MM.1S (cell line): ENCODE measurements at regions not wholly inside any gene's neighbourhood (a gene's known extent, or its start where the extent isn't known, plus 50 kb on each side); places are given as distances from the start of the nearest gene placed in this dataset.

Experiments
- DNase-seq: peaks from one replicate; pipeline ENCODE4 v3.0.0-alpha.2; 2015
- H2AFZ ChIP-seq: fragments of 300-600 bp; sonication (generic); 2 replicates; pipeline ENCODE4 v1.6.0; 2016; ENCODE audit warnings: antibody characterized with exemption, low read length
- H3F3A ChIP-seq: fragments of 300-600 bp; sonication (generic); 2 replicates; pipeline ENCODE4 v1.6.1; 2016; ENCODE audit warnings: mild to moderate bottlenecking, antibody characterized with exemption, low read length, moderate library complexity, mixed read lengths; ENCODE audit not compliant: insufficient read depth
- H3K27ac ChIP-seq: fragments of 300-600 bp; sonication (generic); 2 replicates; pipeline ENCODE4 v1.5.1; 2016; ENCODE audit warnings: mild to moderate bottlenecking, low read length
- H3K27me3 ChIP-seq: fragments of 300-600 bp; sonication (generic); replicated peaks from 2 replicates; pipeline ENCODE4 v1.6.0; 2016; ENCODE audit warnings: low read length; ENCODE audit not compliant: insufficient read depth
- H3K36me3 ChIP-seq: fragments of 300-600 bp; sonication (generic); replicated peaks from 2 replicates; pipeline ENCODE4 v1.6.1; 2016; ENCODE audit warnings: mild to moderate bottlenecking, low read length, mixed read lengths; ENCODE audit not compliant: insufficient read depth
- H3K4me1 ChIP-seq: fragments of 300-600 bp; sonication (generic); 2 replicates; pipeline ENCODE4 v1.6.1; 2016; ENCODE audit warnings: low read length, mixed read lengths
- H3K4me2 ChIP-seq: fragments of 300-600 bp; sonication (generic); 2 replicates; pipeline ENCODE4 v1.6.0; 2016; ENCODE audit warnings: low read depth, low read length
- H3K4me3 ChIP-seq: fragments of 300-600 bp; sonication (generic); 2 replicates; pipeline ENCODE4 v1.5.1; 2016; ENCODE audit warnings: low read length, mixed read lengths
- H3K79me2 ChIP-seq: fragments of 300-600 bp; sonication (generic); 2 replicates; pipeline ENCODE4 v1.6.1; 2016; ENCODE audit warnings: mixed run types, low read length, mixed read lengths
- H3K9ac ChIP-seq: fragments of 300-600 bp; sonication (generic); 2 replicates; pipeline ENCODE4 v1.6.1; 2016; ENCODE audit warnings: low read length, mixed read lengths
- H3K9me2 ChIP-seq: fragments of 300-600 bp; sonication (generic); replicated peaks from 2 replicates; pipeline ENCODE4 v1.6.1; 2016; ENCODE audit warnings: mild to moderate bottlenecking, low read length, mixed read lengths; ENCODE audit not compliant: insufficient read depth
- H3K9me3 ChIP-seq: fragments of 300-600 bp; sonication (generic); replicated peaks from 2 replicates; pipeline ENCODE4 v1.6.1; 2016; ENCODE audit warnings: mild to moderate bottlenecking, low read length, mixed read lengths; ENCODE audit not compliant: insufficient read depth
- H4K20me1 ChIP-seq: fragments of 300-600 bp; sonication (generic); 2 replicates; pipeline ENCODE4 v1.6.1; 2016; ENCODE audit warnings: mild to moderate bottlenecking, low read length, moderate library complexity, mixed read lengths; ENCODE audit not compliant: insufficient read depth
- EZH2 ChIP-seq: fragments of 300-600 bp; sonication (generic); optimal IDR thresholded peaks from 2 replicates; pipeline ENCODE3; 2017; ENCODE audit warnings: low read depth, mild to moderate bottlenecking, antibody characterized with exemption, low read length, mixed read lengths
- EZH2phosphoT487 ChIP-seq: fragments of 300-600 bp; sonication (generic); IDR thresholded peaks from 2 replicates; pipeline ENCODE4 v1.6.1; 2018; ENCODE audit warnings: antibody characterized with exemption, low read length
- TF ChIP-seq, protein P1 (sequence below): fragments of 300-600 bp; sonication (generic); IDR thresholded peaks from 2 replicates; pipeline ENCODE4 v1.5.1; 2016; ENCODE audit warnings: antibody characterized with exemption, low read length, mixed read lengths

- TF ChIP-seq EZH2phosphoT487 (no peak), EZH2 (no peak)
- TF ChIP-seq, protein P1, sequence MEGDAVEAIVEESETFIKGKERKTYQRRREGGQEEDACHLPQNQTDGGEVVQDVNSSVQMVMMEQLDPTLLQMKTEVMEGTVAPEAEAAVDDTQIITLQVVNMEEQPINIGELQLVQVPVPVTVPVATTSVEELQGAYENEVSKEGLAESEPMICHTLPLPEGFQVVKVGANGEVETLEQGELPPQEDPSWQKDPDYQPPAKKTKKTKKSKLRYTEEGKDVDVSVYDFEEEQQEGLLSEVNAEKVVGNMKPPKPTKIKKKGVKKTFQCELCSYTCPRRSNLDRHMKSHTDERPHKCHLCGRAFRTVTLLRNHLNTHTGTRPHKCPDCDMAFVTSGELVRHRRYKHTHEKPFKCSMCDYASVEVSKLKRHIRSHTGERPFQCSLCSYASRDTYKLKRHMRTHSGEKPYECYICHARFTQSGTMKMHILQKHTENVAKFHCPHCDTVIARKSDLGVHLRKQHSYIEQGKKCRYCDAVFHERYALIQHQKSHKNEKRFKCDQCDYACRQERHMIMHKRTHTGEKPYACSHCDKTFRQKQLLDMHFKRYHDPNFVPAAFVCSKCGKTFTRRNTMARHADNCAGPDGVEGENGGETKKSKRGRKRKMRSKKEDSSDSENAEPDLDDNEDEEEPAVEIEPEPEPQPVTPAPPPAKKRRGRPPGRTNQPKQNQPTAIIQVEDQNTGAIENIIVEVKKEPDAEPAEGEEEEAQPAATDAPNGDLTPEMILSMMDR, result no peak
Measured at GRCh38 chr13:50257646-50258045, 242.4 kb downstream of the KCNRG start.

GRCh38 chr13:50261130-50261901, 246.1 kb downstream of the KCNRG start:
- H3K9me2 ChIP-seq, result no peaks in the 10 kb centered on the region
- H3K79me2 ChIP-seq, result no peaks in the 10 kb centered on the region
- TF ChIP-seq EZH2, result no peak
- TF ChIP-seq, protein P1, result no peak
- TF ChIP-seq EZH2phosphoT487, result no peak
- no peak overlapping the region for H3K27ac ChIP-seq
- no peak overlapping the region for H3K4me2 ChIP-seq
- H3K4me1 ChIP-seq, result no peaks in the 10 kb centered on the region
- no peak for DNase-seq
- H3K4me3 ChIP-seq, result no peak overlapping the region
- no peaks in the 10 kb centered on the region for H3K9me3 ChIP-seq
- H3K9ac ChIP-seq, result no peak overlapping the region
- H3F3A ChIP-seq, result no peaks in the 10 kb centered on the region
- no peaks in the 10 kb centered on the region for H4K20me1 ChIP-seq
- H3K36me3 ChIP-seq, result no peaks in the 10 kb centered on the region
- no peaks in the 10 kb centered on the region for H3K27me3 ChIP-seq
- no peak overlapping the region for H2AFZ ChIP-seq

More at GRCh38 chr13:50257646-50258045, 242.4 kb downstream of the KCNRG start:
- Histone ChIP-seq H3K4me2 (no peak overlapping the region), H4K20me1 (no peaks in the 10 kb centered on the region), H2AFZ (no peak overlapping the region), H3F3A (no peaks in the 10 kb centered on the region), H3K4me1 (peaks cover 6% of the 10 kb centered on the region; the same call in 1 of the 2 replicates), H3K79me2 (no peaks in the 10 kb centered on the region), H3K4me3 (no peak overlapping the region), H3K9me2 (no peaks in the 10 kb centered on the region), H3K9ac (no peak overlapping the region), H3K36me3 (no peaks in the 10 kb centered on the region), H3K27me3 (no peaks in the 10 kb centered on the region), H3K27ac (no peak overlapping the region), H3K9me3 (no peaks in the 10 kb centered on the region)
- DNase-seq, result no peak

DNA sequence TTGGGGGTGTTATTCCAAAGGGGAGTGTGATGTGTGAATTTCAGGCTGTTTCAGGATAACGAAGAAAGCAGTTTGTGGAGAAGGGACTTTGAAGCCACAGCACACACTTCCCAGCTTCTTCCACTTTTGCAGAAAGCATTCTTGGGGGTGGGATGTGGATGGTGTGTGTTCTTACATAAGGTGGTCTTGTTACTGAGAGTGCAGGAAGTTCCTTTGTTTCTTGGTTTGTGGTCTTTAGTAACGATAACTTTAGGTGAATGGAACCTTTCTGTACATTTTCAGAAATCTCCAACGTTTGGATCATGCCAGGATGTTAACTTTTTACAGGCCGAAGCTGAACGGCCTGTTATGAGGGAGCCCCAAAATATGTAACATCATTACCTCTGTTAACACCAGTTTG, 251.8 kb downstream of the KCNRG start:
- H3K9me3 ChIP-seq, result no peaks in the 10 kb centered on the region
- DNase-seq, result no peak
- no peaks in the 10 kb centered on the region for H3K9me2 ChIP-seq
- no peak overlapping the region for H3K4me3 ChIP-seq
- no peaks in the 10 kb centered on the region for H4K20me1 ChIP-seq
- H2AFZ ChIP-seq, result no peak overlapping the region
- H3K4me2 ChIP-seq, result no peak overlapping the region
- H3F3A ChIP-seq, result no peaks in the 10 kb centered on the region
- TF ChIP-seq EZH2phosphoT487 (no peak), EZH2 (no peak)
- TF ChIP-seq, protein P1, result no peak
- no peak overlapping the region for H3K9ac ChIP-seq
- H3K36me3 ChIP-seq, result no peaks in the 10 kb centered on the region
- no peaks in the 10 kb centered on the region for H3K79me2 ChIP-seq
- H3K4me1 ChIP-seq, result no peaks in the 10 kb centered on the region
- H3K27ac ChIP-seq, result no peak overlapping the region
- H3K27me3 ChIP-seq, result no peaks in the 10 kb centered on the region
